Calu3 (cell line): ENCODE measurements at regions not wholly inside any gene's neighbourhood (a gene's known extent, or its start where the extent isn't known, plus 50 kb on each side); places are given as distances from the start of the nearest gene placed in this dataset.

Experiments used
- BruUV-seq: library from RNA; stranded (reverse); fragments of 400-500 nt; replicated peaks from 2 replicates; lab custom pipeline; 2021; lab: Mats Ljungman, UMichigan
- CTCF ChIA-PET: fragments of 300-600 bp; sonication (Branson Sonifier 250); formaldehyde crosslinking; loops from one replicate; lab custom pipeline; 2022; ENCODE audit warnings: antibody characterized with exemption; lab: Charles Lee
- DNase-seq: peaks from one replicate; pipeline ENCODE4 v3.0.0; 2022
- H3K27ac Mint-ChIP-seq: one replicate; pipeline ENCODE4 v1.8.0; 2022; ENCODE audit warnings: mixed read lengths; ENCODE audit not compliant: unreplicated experiment
- H3K27me3 Mint-ChIP-seq: one replicate; pipeline ENCODE4 v1.8.0; 2022; ENCODE audit warnings: mixed read lengths; ENCODE audit not compliant: unreplicated experiment
- H3K36me3 Mint-ChIP-seq: one replicate; pipeline ENCODE4 v1.8.0; 2022; ENCODE audit warnings: mild to moderate bottlenecking, moderate library complexity, mixed read lengths; ENCODE audit not compliant: insufficient read depth, unreplicated experiment
- H3K4me1 Mint-ChIP-seq: one replicate; pipeline ENCODE4 v1.8.0; 2022; ENCODE audit warnings: mild to moderate bottlenecking, low read depth, mixed read lengths; ENCODE audit not compliant: unreplicated experiment
- H3K4me3 Mint-ChIP-seq: one replicate; pipeline ENCODE4 v1.8.0; 2022; ENCODE audit warnings: mild to moderate bottlenecking, low read depth, moderate library complexity, mixed read lengths; ENCODE audit not compliant: unreplicated experiment
- H3K9me3 Mint-ChIP-seq: one replicate; pipeline ENCODE4 v1.8.0; 2022; ENCODE audit warnings: low read depth, mixed read lengths; ENCODE audit not compliant: unreplicated experiment
- intact Hi-C: fragments of 100-400 bp; cut with micrococcal nuclease; formaldehyde crosslinking; loops from one replicate; pipeline ENCODE4 v1.10.0; 2022; ENCODE audit not compliant: unreplicated experiment
- TF ChIP-seq, protein P1 (sequence below): fragments of 200-600 bp; IDR thresholded peaks from one replicate; pipeline ENCODE4 v1.8.0; 2022; ENCODE audit warnings: antibody characterized with exemption; ENCODE audit not compliant: unreplicated experiment

GRCh38 chr18:60493066-60493465, 120.5 kb upstream of the MC4R start:
- Mint-ChIP-seq H3K27me3 (no peaks in the 10 kb centered on the region), H3K4me3 (no peak overlapping the region), H3K9me3 (no peaks in the 10 kb centered on the region), H3K4me1 (no peaks in the 10 kb centered on the region), H3K27ac (no peak overlapping the region), H3K36me3 (no peaks in the 10 kb centered on the region)
- CTCF ChIA-PET, result no interaction called here
- TF ChIP-seq, protein P1, sequence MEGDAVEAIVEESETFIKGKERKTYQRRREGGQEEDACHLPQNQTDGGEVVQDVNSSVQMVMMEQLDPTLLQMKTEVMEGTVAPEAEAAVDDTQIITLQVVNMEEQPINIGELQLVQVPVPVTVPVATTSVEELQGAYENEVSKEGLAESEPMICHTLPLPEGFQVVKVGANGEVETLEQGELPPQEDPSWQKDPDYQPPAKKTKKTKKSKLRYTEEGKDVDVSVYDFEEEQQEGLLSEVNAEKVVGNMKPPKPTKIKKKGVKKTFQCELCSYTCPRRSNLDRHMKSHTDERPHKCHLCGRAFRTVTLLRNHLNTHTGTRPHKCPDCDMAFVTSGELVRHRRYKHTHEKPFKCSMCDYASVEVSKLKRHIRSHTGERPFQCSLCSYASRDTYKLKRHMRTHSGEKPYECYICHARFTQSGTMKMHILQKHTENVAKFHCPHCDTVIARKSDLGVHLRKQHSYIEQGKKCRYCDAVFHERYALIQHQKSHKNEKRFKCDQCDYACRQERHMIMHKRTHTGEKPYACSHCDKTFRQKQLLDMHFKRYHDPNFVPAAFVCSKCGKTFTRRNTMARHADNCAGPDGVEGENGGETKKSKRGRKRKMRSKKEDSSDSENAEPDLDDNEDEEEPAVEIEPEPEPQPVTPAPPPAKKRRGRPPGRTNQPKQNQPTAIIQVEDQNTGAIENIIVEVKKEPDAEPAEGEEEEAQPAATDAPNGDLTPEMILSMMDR, result no peak
- intact Hi-C loops, result no loop called here
- DNase-seq, result no peak
- no TSS peak for BruUV-seq

DNA sequence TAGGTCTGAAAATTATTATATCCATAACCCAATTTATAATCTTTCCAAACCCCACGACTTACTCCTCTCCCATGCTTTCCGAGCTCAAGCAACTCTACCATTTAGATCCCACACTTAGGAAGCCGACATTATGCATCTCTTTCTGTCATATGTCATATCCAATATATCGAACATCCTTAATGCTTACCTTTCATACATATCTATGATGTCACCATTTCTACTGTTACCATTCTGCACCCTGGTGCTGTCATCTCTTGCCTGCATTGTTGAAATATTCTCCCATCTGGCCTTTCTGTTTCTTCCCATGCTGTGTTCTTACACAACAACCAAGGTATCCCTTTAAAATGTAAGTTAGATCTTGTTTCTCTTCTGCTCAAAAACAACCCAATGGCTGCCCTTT, 127.1 kb upstream of the MC4R start:
- BruUV-seq, result no TSS peak
- no peaks in the 10 kb centered on the region for H3K4me1 Mint-ChIP-seq
- no peaks in the 10 kb centered on the region for H3K36me3 Mint-ChIP-seq
- no peaks in the 10 kb centered on the region for H3K9me3 Mint-ChIP-seq
- CTCF ChIA-PET, result no interaction called here
- H3K4me3 Mint-ChIP-seq, result no peak overlapping the region
- intact Hi-C loops, result no loop called here
- DNase-seq, result no peak
- no peak overlapping the region for H3K27ac Mint-ChIP-seq
- H3K27me3 Mint-ChIP-seq, result no peaks in the 10 kb centered on the region
- TF ChIP-seq, protein P1, result no peak

DNA sequence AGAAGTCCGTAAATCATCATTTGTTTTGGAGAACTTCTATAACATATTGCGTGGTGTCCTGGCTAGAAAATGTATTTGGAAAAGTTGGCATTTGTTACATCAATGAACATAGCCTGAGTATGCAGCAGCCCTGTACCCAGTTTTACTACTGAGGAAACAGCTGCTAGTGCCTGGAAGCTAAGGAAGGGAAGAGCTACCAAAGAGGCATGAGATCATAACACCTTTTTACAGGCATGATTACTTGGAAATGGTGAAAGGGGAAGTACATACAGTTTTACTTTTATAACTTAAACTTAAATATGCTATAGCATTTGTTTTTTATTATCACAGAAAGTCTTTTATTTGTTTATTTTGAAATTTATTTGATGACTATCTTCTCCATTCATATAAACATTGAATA, 128.4 kb upstream of the MC4R start:
- intact Hi-C loops, result no loop called here
- H3K4me1 Mint-ChIP-seq, result peaks cover 1% of the 10 kb centered on the region
- H3K4me3 Mint-ChIP-seq, result no peak overlapping the region
- H3K36me3 Mint-ChIP-seq, result no peaks in the 10 kb centered on the region
- no peaks in the 10 kb centered on the region for H3K27me3 Mint-ChIP-seq
- DNase-seq, result no peak
- H3K9me3 Mint-ChIP-seq, result no peaks in the 10 kb centered on the region
- CTCF ChIA-PET, result no interaction called here
- no peak overlapping the region for H3K27ac Mint-ChIP-seq
- TF ChIP-seq, protein P1, result no peak
- BruUV-seq, result no TSS peak

- Mint-ChIP-seq H3K4me1 (peaks cover 12% of the 10 kb centered on the region), H3K9me3 (no peaks in the 10 kb centered on the region), H3K27ac (no peak overlapping the region), H3K4me3 (no peak overlapping the region), H3K27me3 (no peaks in the 10 kb centered on the region), H3K36me3 (no peaks in the 10 kb centered on the region)
- intact Hi-C loops, result no loop called here
- BruUV-seq, result no TSS peak
- CTCF ChIA-PET, result no interaction called here
- TF ChIP-seq, protein P1, result no peak
- no peak for DNase-seq
These were observed 130.0 kb upstream of the MC4R start for GRCh38 chr18:60502591-60502990.

GRCh38 chr18:60503199-60503598, 130.6 kb upstream of the MC4R start:
- Mint-ChIP-seq H3K4me3 (no peak overlapping the region), H3K9me3 (no peaks in the 10 kb centered on the region), H3K27ac (no peak overlapping the region), H3K36me3 (no peaks in the 10 kb centered on the region), H3K4me1 (peaks cover 12% of the 10 kb centered on the region), H3K27me3 (no peaks in the 10 kb centered on the region)
- no peak for DNase-seq
- CTCF ChIA-PET, result no interaction called here
- no TSS peak for BruUV-seq
- intact Hi-C loops, result no loop called here
- TF ChIP-seq, protein P1, result no peak
